HG03432 (cell line): ENCODE measurements at regions not wholly inside any gene's neighbourhood (a gene's known extent, or its start where the extent isn't known, plus 50 kb on each side); places are given as distances from the start of the nearest gene placed in this dataset.

Experiments used
- ATAC-seq: cut with Tn5 transposase; IDR thresholded peaks from one replicate; pipeline ENCODE4 v1.9.1; 2021; ENCODE audit warnings: mild to moderate bottlenecking, moderate library complexity; ENCODE audit not compliant: unreplicated experiment

DNA sequence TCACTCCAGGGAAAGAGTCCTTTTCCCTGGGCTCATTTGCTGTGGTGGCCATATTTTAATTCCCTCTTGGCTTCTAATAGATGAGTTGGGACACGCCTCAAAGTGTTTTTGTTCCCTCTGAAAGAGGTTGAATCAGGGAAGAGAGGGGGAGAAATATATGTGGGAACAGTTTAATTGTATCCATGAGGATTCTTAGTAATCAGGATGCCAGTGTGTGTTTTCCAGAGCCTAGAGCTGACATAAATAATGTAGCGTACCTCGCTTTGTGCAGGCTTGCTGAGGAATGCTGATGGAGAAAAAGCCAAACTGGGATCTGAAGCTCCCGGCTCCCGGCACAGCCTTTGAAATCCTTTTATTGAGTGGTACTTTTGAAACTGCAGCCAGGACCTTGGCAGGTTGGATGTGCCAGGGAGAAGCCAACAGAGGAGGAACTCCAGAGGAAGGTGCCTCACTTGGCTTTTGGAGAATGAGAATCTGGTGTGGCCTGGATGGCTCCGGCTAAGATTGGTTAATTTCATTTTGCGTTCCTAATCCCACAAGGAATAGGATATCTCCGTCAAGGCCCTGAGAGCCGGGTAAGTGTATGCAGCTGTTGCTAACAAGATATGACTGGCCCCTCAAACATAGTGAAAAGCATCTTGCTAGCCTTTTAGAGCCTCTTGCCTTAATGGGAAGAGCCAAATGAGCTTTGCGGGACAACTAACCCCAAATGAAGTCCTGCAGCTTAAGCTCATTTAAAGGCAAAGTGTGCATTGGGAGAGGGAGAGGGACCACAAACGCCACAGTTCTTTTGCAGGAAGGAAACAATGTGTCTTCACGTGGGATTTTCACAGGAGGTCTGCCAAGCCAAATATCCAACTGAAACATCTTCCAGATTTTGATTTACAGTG is 471.1 kb upstream of the WWC1 start:
- ATAC-seq, result no peak

DNA sequence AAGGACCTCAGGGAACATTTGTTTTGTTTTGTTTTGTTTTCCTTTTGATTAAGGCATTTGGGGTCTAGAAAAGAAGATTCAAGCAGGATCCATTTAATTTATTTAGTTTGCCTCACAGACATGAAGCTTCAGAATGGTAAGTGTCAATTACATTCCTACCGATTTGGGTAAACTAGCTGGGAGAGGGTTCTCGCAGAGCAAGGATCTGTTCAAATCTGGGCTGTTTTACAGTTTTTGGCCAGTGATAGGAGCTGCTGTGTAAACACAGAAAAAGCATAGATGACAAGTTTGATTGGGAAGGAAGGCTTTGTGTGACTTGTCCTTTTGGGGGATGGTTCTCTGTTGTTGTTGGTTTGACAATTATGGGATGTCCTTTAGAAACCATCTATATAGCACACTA is 470.3 kb upstream of the WWC1 start:
- no peak for ATAC-seq

- no peak for ATAC-seq
Measured at GRCh38 chr5:167821669-167822068, 469.8 kb upstream of the WWC1 start.

- no peak for ATAC-seq
Measured at GRCh38 chr5:167822241-167822640, 469.2 kb upstream of the WWC1 start.

DNA sequence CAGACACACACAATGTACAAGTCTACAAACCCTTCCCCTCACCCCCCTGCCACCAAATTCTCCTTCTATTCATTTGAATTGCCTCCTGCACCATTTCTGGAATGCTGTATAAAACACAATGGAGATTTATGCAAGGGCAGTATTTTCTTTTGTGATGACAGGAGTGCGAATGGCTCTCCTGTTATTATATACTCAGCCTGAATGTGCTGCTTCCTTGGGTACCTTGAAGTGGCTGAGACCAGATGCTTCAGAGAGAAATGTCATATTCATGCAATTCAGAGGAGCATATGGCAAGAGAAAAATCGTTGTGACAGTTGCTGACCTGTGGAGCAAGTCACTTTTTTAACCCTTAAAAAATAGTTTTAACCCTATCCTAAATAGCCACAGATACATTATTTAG is 468.0 kb upstream of the WWC1 start:
- ATAC-seq, result no peak

- no peak for ATAC-seq
Measured at GRCh38 chr5:167827766-167828165, 463.7 kb upstream of the WWC1 start.

GRCh38 chr5:167831754-167832504 is 459.5 kb upstream of the WWC1 start:
- ATAC-seq, result no peak

GRCh38 chr5:167832609-167833008 is 458.8 kb upstream of the WWC1 start:
- no peak for ATAC-seq

DNA sequence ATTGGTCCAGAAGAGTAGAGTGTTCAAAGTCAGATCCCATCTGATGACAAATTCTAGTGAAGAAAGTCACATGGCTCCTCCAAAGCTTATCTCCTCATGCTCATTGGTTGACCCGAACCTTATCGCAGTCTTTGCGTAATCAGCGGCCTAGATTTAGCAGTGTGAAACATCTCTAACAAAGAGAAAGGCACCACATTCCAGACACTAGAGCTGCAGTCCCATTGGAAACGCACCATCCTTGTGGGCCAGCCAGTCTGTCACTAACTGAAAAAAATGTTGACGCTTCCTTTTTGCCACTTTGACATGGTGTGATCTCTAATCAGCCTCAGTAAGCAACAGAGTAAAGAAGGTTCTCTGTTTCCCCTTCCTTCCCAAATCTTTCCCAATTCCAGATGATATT is 458.0 kb upstream of the WWC1 start:
- no peak for ATAC-seq

- no peak for ATAC-seq
Measured at GRCh38 chr5:167835146-167835545, 456.3 kb upstream of the WWC1 start.

DNA sequence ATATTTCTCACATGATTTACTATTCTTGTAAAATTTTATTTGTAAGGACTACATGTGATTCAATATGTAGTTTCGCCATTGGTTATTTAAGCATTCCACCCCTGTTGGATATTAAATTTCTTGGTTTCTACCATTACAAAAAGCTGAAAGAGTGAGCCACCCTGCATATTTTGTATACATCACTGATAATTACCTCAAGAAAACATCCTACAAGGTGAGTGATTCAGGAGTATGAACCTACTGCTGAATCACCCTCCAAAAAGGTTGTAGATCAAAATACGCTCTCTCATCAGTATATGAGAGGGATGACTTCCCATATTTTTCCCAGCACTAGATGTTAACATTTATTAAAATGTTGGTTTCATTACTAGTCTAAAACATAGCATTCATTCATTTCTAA is 454.3 kb upstream of the WWC1 start:
- no peak for ATAC-seq

DNA sequence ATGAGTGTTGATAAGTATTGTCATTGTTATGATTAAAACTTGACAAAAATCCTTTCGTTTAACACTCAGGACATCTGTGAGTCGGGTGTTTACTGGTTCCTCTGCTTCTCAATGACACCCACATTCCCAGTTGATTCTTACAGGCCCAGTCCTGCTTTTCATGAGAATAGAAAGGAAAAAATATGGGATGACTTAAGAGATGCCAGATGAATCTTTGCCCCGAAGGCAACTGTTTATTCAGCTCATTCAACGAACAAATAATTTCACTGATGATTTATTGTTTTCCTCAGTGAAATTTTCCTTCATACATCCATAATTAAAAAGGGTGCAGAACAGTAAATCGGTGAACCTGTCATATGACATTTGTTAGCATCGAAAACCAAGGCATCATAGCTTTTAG is 452.4 kb upstream of the WWC1 start:
- no peak for ATAC-seq

GRCh38 chr5:167840527-167841130 is 450.8 kb upstream of the WWC1 start:
- no peak for ATAC-seq

- no peak for ATAC-seq
Measured at GRCh38 chr5:167843881-167844572, 447.4 kb upstream of the WWC1 start.

- no peak for ATAC-seq
Measured at GRCh38 chr5:167845952-167846351, 445.5 kb upstream of the WWC1 start.

GRCh38 chr5:167849874-167850273 is 441.6 kb upstream of the WWC1 start:
- no peak for ATAC-seq

DNA sequence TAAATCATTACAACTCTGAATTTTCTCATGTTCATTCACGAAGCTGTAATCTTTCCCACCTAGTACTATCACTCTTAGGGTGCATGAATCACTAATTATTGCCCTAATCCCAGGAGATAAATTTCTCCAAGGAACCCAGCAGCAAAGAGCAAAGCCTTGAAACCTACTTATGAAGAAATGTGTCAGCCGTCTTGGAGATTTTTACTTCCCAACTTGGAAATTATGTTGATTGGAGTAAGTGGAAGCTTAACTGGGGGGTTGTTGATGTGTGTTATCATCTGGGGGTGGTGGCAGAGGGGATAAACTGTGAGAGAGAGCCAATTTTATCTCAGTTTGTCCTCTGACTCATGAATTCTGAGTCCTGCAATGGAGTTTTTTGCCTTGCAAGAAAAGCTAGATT is 440.5 kb upstream of the WWC1 start:
- ATAC-seq, result no peak

- no peak for ATAC-seq
Measured at GRCh38 chr5:167851416-167851815, 440.0 kb upstream of the WWC1 start.

DNA sequence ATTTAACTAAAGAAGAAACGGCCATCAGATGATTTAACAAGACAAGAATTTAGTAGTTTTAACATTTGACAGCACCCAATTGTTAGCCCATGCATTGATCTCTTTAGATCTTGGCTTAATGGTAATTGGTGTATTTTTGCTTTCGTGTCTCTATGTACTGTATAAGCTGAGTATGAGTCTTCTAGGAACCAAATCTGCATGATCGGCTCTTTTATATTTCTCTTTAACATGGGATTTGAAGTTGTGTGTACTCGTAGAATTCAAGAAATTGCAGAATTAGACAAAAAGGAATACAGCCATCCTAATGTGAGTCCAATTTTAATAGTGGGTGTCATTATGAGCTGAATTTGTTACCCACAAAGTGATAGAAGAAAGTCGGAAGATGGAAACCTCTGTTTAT is 438.9 kb upstream of the WWC1 start:
- ATAC-seq, result no peak

GRCh38 chr5:167853421-167853820 is 438.0 kb upstream of the WWC1 start:
- no peak for ATAC-seq

GRCh38 chr5:167855818-167856217 is 435.6 kb upstream of the WWC1 start:
- ATAC-seq, result no peak
